ENCODE measurements at regions not wholly inside any gene's neighbourhood (a gene's known extent, or its start where the extent isn't known, plus 50 kb on each side); places are given as distances from the start of the nearest gene placed in this dataset.

DNA sequence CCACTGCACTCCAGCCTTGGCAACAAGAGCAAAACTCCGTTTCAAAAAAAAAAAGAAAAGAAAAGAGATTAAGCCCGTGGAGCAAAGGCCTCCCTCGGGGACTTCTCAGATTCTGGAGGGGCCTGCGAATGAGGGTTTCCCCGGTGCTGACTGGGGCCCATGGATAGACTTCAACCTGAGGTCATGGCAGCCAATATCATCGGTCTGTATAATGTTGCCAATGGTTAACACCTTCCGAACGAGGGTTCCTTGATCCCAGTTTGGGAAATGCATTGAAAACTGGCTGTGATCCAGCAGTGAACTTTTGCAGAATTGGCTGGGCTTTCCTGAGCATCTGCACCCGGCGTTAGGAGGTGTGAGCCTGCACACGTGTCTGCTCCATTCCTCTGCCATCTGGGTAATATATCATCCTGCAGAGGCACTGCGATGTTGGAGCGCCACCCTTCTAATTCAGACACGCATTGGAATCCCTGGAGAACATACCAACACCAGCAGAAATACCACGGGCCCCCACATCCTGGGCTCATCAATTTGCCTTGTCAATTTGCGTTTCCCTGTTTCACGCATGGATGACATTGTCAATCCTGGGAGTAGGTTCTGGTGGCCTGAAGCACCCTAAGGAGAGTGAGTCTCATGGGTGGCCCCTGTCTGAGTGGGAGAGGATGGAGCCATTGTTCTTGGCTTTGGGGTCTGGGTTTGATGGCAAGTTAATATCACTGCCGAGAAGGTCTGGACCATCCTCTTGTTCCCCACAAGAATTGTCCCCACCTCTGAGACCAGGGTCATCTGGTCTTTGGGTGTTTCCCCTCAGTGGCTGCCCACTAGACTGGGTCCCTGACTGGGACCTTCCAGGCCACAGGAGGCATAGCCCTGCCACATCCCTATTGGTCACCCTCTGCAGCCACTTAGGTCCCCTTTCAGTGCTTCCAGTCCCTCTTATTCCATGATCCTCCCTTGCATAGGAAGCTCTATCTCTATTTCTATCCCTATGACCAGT lies 441.0 kb downstream of the PTPRU start:
- H3K36me3 ChIP-seq (replicated peaks) = no peaks in the 10 kb centered on the region
- TF ChIP-seq, protein P1, sequence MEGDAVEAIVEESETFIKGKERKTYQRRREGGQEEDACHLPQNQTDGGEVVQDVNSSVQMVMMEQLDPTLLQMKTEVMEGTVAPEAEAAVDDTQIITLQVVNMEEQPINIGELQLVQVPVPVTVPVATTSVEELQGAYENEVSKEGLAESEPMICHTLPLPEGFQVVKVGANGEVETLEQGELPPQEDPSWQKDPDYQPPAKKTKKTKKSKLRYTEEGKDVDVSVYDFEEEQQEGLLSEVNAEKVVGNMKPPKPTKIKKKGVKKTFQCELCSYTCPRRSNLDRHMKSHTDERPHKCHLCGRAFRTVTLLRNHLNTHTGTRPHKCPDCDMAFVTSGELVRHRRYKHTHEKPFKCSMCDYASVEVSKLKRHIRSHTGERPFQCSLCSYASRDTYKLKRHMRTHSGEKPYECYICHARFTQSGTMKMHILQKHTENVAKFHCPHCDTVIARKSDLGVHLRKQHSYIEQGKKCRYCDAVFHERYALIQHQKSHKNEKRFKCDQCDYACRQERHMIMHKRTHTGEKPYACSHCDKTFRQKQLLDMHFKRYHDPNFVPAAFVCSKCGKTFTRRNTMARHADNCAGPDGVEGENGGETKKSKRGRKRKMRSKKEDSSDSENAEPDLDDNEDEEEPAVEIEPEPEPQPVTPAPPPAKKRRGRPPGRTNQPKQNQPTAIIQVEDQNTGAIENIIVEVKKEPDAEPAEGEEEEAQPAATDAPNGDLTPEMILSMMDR (IDR thresholded peaks at IDR 0.05; ENCODE audit: low read depth, low read length, missing control alignments) = no peak
- H3K27me3 ChIP-seq (replicated peaks) = no peaks in the 10 kb centered on the region
- no peak overlapping the region for H3K4me3 ChIP-seq (ENCODE audit: low read depth, low read length)
- in situ Hi-C loops (cut with HindIII; ENCODE audit: low pct_ligation_motif_present, low sequenced_read_pairs) = no loop called here
- H3K27ac ChIP-seq = no peak overlapping the region
- no peak for DNase-seq

DNA sequence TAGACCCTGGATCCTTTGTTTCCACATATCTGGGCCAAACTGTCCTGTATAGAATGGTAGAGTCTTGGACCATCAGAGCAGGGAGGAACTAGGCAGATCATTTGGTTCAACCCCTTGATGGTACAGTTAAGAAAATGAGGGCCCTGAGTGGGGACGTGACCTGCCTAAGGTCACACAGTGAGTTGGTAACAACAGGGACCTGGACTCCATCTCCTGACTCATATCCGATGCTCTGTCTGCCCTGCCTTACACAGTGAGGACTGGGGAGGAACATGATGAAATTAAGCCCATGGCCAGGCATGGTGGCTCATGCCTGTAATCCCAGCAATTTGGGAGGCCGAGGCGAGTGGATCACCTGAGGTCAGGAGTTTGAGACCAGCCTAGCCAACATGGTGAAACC lies 440.2 kb downstream of the PTPRU start:
- Histone ChIP-seq H3K4me3 (ENCODE audit: low read depth, low read length) (no peak overlapping the region), H3K27me3 (replicated peaks) (no peaks in the 10 kb centered on the region), H3K27ac (no peak overlapping the region), H3K36me3 (replicated peaks) (no peaks in the 10 kb centered on the region)
- DNase-seq = no peak
- in situ Hi-C loops (cut with HindIII; ENCODE audit: low pct_ligation_motif_present, low sequenced_read_pairs) = no loop called here
- TF ChIP-seq, protein P1 (IDR thresholded peaks at IDR 0.05; ENCODE audit: low read depth, low read length, missing control alignments) = no peak

DNA sequence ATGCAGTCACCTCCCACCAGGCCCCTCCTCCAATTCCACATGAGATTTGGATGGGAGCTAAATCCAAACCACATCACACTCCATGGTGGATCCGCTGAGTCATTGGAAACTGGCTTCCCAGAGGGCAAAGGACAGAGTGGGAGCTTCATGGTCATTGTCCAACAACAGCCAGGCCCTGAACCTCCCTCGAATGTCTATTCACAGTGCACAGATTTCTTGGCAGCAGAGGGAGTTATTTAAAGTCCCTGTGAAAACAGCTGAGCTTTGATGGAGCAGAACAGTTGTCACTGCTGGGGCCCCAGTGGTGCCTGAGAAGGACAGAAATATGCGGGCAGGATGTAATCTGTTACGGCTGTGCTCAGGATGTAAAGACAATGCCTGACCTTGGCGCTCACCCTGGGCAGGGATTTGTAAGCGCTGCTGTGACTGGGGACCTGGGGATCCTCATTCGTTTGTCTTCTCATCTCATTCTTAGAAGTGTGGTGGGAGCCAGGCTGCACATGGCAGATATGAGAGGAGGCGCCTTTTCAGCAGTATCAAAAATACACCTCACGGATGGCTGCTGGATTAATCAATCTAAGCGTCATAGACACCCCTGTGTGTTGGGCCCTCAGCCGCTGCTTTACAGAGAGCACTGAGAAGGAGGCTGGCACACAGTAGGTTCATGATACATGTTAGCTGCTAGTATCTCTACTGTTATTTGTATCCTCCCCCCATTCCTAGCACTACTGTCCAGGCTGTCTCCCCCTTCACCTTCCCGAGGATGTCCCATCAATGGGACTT lies 439.4 kb downstream of the PTPRU start:
- DNase-seq = no peak
- in situ Hi-C loops (cut with HindIII; ENCODE audit: low pct_ligation_motif_present, low sequenced_read_pairs) = no loop called here
- TF ChIP-seq, protein P1 (IDR thresholded peaks at IDR 0.05; ENCODE audit: low read depth, low read length, missing control alignments) = no peak
- Histone ChIP-seq H3K27ac (no peak overlapping the region), H3K4me3 (ENCODE audit: low read depth, low read length) (no peak overlapping the region), H3K27me3 (replicated peaks) (no peaks in the 10 kb centered on the region), H3K36me3 (replicated peaks) (no peaks in the 10 kb centered on the region)

DNA sequence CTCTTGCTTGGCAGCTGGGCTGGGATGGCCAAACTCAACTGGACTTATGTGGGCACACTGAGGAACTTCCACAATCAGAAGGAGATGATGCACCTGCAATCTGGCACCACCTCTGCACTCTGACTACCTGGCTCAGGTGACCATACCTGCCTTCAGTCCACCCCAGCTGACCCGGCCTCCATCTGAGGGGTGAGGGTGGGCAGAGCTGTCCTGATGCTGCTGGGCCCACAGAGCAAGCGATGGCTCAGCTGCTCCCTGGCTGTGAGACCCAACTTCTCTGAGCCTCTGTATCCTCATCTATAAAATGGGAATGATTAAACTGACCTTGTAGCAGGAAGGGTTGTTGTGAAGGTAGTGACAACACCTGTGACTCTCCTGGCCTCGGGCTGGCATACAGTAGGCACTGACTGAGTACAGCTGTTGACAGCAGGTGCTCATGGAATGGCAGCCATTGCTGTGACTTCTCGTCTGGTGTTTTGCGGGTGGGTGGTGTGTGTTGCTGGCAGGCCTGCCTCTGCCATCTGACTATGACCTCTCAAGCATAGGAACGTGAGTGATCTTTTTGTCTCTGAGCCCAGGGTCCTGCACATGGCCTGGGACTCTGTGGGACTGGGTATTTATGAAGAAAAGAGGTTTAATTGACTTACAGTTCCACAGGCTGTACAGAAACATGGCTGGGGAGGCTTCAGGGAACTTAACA lies 438.5 kb downstream of the PTPRU start:
- Histone ChIP-seq H3K36me3 (replicated peaks) (no peaks in the 10 kb centered on the region), H3K4me3 (ENCODE audit: low read depth, low read length) (no peak overlapping the region), H3K27ac (no peak overlapping the region), H3K27me3 (replicated peaks) (no peaks in the 10 kb centered on the region)
- DNase-seq = no peak
- in situ Hi-C loops (cut with HindIII; ENCODE audit: low pct_ligation_motif_present, low sequenced_read_pairs) = no loop called here
- TF ChIP-seq, protein P1 (IDR thresholded peaks at IDR 0.05; ENCODE audit: low read depth, low read length, missing control alignments) = no peak

DNA sequence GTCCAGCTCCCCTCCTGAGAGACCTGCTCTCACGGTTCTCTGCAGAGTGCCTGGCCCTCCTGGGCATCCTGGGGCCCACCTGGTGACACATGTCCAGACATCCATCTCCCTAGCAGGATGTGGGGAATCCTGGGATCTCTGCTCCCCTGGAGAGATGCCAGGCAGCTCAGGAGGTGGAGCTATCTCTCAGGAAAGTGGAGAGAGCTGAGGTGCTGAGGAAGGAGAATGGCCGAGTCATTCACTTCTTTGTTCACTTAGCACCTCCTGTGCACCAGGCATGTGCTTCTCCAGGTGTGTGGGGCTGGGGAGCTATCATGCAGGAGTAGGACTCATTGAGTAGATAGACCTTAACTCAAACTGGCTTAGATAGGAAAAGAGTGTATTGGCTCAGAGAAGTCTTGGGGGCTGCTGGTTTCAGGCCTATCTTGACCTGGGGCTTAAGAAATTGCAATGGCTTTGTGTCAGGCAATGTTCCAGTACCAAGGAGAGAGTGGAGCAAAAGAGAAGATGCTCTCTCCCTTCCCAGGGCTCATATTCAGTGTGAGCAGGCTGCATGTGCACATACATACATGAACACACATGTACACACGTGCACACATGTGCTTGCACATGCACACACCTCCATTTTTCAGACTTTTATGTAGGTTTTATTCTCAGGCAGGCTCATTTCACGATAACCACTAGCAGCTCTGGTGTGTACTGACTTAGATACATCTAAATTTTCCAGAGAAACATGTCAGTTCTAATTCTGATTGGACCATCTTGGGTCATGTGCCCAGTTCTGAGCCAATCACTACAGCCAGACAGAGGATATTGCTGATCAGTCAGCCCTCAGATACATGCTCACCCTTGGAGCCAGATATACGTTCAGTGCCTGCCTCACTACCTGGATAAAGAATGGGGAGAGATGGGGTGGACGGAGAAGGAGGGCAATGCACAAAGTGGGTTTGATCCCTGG lies 437.6 kb downstream of the PTPRU start:
- DNase-seq = no peak
- in situ Hi-C loops (cut with HindIII; ENCODE audit: low pct_ligation_motif_present, low sequenced_read_pairs) = no loop called here

More for the DNA sequence above, 437.6 kb downstream of the PTPRU start:
- Histone ChIP-seq H3K27ac (no peak overlapping the region), H3K36me3 (replicated peaks) (no peaks in the 10 kb centered on the region), H3K27me3 (replicated peaks) (no peaks in the 10 kb centered on the region), H3K4me3 (ENCODE audit: low read depth, low read length) (no peak overlapping the region)
- TF ChIP-seq, protein P1 (IDR thresholded peaks at IDR 0.05; ENCODE audit: low read depth, low read length, missing control alignments) = no peak
